ENCODE measurements at regions not wholly inside any gene's neighbourhood (a gene's known extent, or its start where the extent isn't known, plus 50 kb on each side); places are given as distances from the start of the nearest gene placed in this dataset.
"Not testable (repeated sequence)": the region's sequence is repeated elsewhere in the genome, so short reads cannot be mapped to it uniquely, and the experiment has no call there.

DNA sequence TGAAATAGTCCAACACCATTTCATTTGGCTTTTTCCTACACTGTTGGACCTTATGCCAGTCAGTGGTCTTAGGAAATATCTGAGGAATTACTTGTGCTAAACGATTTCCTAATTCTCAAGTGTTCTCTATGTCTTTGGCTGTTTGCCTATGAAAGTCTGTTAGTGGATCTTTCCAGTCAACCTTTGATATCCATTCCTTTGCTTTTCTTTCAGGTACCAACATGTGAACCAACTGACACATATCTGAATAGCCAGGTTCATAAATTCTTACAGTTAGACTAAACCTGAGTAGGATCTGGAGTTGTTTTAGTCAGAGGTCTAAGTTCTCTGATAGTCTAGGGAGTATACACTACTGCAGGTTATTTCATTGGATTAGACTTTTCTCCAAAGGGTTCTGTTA lies 343.5 kb upstream of the LRRC3B start:
- no peak for DNase-seq (ENCODE audit: low read depth)

DNA sequence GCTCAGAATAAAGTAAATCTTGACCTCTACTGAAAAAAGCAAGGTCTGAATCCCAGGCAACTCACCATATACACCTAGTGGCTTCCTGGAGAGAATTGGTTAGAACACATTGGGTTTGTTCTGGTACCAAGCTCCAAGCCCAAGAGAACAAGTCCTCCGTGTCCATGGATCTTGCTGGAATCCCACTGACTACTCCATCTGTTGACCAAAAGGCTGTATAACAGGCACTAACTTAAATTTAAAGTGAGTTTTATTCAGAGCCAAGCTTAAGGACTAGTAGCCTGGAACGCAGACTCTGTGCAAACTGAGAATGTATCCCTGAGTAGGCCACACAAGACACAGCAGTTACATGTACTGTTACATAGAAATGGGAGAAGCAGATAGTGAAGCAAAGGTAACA lies 342.1 kb upstream of the LRRC3B start:
- DNase-seq (ENCODE audit: low read depth): no peak

DNA sequence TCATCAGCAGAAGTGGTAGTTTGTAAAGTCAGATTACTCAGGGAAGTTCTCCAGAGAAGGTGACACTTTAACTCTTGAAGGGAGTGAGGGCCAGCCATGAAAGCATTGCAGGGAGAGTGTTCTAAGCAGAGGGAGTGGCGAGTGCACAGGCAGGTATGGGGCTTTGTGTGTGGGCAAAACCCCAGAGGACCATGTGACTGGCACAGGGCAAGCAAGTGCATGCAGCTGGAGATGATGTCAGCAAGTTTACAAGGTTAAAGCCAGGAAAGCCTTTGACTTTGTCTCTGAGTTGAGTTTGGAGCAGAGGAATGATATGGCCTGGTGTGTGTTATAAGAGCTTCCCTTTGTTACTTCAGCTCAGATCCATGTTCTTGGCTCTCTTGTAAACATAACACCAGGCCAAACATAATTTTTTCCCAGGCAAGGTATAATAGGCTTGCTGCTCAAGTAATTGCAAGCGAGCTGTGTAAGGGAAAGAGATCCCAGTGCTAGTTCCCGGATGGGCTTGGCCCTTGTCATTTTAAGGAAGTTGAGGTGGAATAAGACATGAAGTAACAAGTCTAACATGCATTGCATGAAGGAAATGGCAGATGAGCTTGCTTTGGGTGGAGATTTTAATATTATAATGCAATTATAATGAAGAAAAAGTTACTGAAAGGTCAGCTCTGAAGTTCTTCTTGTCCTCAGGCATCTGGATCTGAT lies 341.1 kb upstream of the LRRC3B start:
- no peak for DNase-seq (ENCODE audit: low read depth)

DNA sequence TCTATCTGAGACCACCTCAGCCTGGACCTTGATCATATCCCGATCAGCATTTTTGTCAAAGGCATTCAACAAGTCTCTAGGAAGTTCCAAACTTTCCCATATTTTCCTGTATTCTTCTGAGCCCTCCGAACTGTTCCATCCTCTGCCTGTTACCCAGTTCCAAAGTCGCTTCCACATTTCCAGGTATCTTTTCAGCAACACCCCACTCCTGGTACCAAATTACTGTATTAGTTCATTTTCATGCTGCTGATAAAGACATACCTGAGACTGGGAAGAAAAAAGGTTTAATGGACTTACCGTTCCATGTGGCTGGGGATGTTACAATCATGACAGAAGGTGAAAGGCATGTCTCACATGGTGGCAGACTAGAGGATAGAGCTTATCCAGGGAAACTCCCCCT lies 338.1 kb upstream of the LRRC3B start:
- not testable (repeated sequence) for DNase-seq (ENCODE audit: low read depth)

DNA sequence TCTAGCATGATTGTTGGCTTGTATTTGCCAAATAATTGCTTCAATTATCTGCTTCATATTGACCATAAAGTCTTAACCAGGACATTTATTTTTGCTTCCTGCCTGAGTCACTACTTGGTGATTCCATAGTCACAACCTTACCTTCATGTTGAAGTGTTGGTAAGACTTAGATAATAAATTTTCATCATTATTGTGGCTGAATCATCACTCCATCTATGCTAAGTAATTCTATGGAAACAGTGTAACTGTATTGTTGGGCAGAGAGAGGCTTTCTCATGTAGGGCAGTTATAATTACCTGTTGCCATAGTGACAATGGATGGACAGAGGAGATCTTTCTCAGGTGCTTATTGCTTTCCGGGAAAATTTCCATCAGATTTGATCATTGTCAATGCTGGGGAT lies 330.7 kb upstream of the LRRC3B start:
- no peak for DNase-seq (ENCODE audit: low read depth)

DNA sequence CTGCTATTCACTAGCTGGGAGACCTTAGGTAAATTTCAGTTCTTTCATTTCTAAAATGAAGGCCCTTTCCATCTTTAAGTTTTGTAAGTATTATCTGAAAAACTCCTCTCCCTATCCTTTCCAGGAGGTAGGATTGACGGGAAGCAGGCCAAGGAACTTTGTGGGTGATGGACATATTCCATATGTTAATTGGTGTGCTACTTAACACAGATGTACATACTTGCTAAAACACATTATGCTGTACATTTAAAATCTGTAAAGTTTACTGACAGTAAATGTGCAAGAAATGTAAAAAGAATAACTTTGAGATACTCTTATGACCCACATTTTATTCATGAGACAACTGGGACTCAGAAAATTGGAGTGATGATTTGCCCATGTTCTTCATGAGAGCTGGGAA lies 329.8 kb upstream of the LRRC3B start:
- no peak for DNase-seq (ENCODE audit: low read depth)

DNA sequence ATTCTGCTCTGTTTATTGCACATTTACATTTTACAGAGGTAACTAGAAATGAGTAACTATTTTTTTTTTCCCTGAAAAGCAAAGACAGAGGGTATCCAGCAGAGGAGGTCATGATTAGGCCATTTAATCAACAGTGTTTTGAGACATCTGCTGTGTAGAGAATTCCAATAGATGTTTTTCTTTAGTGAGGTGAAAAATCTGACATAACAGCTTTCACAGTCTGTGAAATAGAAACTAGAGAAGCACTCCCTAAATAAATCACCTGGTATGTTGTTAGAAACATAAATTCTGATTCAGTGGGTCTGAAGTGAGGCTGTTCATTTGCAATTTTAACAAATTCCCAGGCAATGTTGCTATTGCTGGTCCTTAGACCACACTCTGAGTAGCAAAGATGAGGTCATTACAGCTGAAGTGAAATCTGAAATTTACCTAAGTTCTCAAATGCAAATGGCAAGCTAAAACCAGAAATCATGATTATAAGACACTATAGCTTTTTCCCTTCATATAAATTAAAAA lies 329.2 kb upstream of the LRRC3B start:
- DNase-seq (ENCODE audit: low read depth): no peak

DNA sequence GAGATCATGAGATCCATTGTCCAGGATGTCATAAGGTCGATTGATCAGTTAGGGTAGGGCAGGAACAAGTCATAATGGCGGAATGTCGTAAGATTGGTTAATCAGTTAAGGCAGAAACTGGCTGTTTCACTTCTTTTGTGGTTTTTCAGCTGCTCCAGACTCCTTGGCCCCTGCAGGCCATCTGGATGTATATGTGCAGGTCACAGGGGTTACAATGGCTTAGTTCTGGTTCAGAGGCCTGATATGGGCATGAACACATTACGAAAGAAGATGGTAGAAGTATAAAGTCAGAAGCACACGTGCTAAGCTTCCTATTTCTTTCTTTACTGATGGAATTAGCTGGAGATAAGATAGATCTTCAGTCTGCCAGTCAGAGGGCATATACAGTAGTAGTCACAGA lies 315.4 kb upstream of the LRRC3B start:
- DNase-seq (ENCODE audit: low read depth): no peak

DNA sequence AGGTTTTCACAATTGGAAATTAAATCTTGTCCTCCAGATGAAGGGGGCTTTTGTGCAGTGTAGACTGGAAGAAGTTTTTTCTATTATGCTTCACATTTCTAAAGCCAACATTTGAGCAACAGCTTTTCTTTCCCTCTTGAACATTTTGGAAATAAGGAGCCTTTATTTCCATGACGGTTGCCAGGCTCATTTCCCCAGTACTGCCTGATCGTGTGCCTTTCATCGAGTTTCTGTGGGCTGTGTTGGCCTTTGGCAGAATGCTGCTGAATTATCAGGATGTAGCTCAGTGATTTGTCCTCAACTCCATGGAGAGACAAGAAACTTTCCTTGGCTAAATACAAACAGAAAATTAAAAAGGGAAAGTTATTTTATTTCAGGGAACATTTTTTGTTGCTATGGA lies 314.8 kb upstream of the LRRC3B start:
- no peak for DNase-seq (ENCODE audit: low read depth)

DNA sequence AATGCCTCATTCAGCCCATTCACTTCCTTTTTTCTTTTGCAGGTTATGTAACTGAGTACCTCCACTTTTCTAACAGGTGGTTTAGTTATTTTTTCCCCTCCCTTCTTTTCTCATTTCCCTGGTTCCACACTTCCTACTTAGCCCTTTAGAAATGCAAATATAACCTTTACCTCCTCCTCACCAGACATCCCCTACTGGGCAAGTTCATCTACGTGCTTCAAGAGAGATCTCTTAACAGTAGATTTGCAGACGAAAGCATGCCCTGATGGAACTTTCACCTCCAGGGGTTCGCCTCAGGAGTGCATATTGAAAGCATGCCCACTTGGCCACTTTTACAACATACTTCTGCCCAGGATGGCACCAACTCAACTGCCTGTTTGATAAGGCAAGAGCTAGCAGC lies 314.1 kb upstream of the LRRC3B start:
- DNase-seq (ENCODE audit: low read depth): no peak

DNA sequence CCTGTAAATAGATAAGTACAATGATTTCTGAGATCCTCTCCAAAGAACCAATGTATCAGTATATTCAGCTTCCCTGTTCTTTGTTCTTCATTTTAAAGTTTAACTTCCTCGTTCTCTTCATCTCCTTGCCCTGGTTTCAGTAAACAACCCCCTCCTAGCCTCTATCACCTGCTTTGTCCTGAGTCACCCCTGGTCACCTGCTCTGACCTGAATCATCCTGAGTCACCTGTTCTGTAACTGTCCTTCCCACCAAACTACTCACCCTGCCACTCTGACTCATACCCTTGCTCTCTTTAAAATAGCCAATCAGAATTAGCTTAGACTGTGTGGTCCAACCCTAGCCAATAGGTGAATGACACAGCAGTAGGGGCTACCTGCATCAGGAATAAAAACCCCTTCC lies 313.0 kb upstream of the LRRC3B start:
- not testable (repeated sequence) for DNase-seq (ENCODE audit: low read depth)

DNA sequence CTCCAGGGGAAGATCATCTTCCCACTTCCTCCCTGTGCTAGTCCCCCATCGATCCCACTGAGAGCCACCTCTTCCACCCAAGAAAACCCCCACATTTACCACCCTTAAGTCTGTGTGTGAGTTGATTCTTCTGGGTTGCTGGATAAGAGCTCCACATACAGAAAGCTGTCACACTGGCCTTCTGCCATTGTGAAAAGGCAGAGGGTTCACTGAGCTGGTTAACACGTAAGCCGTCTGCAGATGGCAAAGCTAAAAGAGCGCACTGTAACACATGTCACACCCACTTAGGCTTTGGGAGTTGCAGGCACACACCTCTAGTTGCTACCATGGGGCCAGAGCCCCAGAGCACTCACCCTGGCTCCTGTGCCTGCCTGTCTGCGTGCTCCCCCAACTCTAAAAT lies 309.8 kb upstream of the LRRC3B start:
- DNase-seq (ENCODE audit: low read depth): no peak

DNA sequence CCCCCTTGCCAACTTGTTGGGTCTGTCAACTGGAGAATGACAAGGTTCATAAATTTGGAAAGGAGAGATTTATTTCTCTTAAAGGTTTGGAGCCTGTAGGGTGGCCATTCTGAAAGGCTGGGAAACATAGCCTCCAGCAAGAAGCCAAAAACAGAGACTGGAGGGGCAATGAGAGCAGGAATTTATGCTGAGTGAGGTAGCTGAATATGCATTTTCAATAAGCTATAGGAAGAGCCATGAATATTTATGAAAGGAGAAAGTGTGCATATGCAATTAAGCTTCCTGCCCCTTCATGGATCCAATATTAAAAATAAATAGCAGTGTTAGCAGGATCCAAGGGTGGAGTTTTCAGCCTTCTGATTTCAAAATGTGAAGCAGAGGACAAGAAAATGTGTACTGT lies 306.1 kb upstream of the LRRC3B start:
- DNase-seq (ENCODE audit: low read depth): no peak

DNA sequence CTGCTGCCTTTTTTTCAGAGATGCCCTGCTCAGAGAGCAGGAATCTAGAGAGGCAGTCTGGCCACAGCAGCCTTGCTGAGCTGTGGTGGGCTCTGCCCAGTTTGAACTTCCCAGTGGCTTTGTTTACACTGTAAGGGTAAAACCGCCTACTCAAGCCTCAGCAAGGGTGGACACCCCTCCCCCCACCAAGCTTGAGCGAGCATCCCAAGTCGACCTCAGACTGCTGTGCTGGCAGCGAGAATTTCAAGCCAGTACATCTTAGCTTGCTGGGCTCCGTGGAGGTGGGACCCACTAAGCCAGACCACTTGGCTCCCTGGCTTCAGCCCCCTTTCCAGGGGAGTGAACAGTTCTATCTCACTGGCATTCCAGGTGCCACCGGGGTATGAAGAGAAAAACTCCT lies 298.8 kb upstream of the LRRC3B start:
- DNase-seq (ENCODE audit: low read depth): not testable (repeated sequence)

DNA sequence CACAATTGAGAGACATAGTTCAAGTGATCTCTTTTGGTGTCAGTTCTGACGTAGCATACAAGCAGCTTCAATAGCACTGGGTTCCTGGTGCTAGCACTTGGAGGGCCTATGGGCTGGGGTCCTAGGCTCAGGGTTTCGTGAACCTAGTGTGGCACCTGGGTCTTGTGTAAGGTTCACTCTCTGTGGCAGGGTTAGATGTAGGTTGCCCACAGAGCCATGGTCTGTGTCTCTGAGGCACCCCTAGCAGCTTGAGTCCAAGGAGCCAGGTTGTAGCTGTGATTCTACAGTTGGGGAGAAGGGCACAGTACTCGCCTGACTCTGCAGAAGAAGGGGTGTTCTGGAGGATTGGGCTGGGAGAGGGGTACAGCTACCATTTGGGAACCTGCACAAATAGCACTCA lies 282.6 kb upstream of the LRRC3B start:
- DNase-seq (ENCODE audit: low read depth): no peak

DNA sequence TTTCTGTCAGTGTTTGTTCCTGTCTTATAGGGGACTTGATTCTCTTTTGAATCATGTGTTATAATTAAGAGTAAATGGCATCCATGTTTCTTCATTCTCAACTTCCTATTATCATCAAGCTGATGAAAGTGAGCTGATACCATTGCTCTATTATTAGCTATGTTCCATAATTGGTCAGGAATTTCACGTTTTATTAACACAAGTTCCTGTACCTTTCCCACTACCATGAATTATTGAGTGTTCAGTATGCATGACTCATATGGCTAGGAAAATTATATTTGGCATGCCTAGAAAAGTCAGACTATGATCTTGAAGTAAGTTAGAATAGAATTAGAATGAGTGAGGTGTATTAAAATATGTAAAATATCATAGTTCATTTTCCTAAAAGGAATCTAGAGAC lies 278.9 kb upstream of the LRRC3B start:
- DNase-seq (ENCODE audit: low read depth): no peak

DNA sequence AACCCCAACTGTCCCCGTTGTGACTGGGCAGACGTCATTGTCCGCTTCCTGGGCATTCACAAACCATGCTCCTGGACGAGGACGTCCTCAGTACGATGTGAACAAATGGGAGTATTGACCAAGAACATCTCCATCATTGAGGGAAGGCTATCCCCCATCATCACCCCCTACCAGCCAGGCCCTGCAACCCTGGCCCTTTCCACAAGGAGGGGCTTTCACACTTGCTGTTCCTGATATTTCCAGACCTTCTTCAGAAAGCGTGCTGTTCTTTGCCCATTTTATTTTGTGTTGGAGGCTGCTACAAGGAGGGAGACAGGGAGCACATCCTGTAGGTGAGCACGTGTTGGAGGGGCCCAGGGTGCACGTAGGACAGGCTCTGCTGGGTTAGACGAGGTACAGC lies 277.0 kb upstream of the LRRC3B start:
- no peak for DNase-seq (ENCODE audit: low read depth)

DNA sequence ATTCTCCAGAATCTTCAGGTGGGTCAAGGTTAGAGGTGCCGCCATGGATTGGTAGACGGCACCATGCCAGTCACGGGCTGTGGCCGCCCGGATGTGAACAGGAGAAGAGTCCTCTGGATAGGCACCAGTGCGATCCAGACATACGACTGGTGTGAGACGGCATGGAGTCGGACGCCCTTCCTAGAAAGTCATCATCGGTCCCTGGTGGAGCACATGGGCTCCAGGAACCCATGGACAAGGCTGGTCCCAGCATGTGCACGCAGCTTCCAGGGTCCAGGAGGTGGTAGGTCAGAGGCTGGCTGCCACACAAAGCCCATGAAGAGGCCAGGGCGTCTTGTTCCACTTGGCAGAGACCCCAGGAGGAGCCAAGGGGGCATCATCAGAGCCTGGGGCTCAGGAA lies 276.1 kb upstream of the LRRC3B start:
- no peak for DNase-seq (ENCODE audit: low read depth)

DNA sequence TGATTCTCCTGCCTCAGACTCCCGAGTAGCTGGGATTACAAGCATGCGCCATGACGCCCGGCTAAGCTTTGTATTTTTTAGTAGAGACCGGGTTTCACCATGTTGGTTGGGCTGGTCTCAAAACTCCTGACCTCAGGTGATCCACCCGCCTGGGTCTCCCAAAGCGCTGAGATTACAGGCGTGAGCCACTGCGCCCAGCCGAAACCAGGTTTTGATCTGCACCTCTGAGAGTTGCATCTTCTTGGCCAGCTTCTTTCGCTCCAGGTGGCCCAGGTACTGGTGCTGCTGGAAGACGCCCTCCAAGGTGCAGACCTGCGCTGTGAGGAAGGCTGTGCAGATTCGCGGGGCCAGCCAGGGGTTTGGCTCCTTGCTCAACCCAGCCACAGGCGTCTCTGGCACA lies 275.4 kb upstream of the LRRC3B start:
- DNase-seq (ENCODE audit: low read depth): no peak

DNA sequence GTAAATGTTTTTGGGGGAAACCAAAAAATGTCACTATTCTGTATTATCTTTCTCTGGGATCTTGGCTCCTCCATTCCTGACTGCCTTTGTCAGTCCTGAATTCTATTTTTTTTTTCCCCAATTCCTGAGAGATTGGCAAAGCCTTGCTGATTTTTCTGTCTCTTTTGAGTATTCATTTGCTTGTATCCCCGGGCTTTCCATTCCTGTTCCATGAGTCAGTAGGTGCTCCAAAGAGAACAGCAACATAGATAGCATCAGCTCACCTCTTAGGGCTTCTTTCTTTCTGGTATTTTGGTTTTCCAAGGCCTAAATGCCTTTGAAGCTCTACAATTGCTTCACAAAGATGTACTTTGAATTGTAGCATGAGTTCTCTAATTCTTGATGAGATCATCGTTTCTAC lies 271.7 kb upstream of the LRRC3B start:
- no peak for DNase-seq (ENCODE audit: low read depth)

DNA sequence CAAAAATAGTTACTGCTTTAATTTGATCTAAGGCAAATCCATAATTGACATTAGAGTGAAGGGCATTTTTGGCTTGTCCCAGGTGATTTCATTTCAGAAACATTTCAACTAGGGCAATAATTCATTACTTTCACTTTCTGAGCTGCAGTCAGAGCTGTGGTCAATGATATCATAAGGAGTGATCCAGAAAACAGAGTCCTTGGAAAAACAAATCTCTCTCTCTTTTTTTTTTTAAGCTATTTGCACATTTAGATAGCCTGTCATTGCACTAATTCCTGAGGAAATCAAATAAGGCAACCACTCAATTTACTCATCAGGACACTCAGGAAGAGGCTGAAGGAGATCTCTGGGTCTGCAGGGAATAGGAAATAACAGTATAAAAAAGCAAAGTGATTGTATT lies 269.5 kb upstream of the LRRC3B start:
- DNase-seq (ENCODE audit: low read depth): no peak

DNA sequence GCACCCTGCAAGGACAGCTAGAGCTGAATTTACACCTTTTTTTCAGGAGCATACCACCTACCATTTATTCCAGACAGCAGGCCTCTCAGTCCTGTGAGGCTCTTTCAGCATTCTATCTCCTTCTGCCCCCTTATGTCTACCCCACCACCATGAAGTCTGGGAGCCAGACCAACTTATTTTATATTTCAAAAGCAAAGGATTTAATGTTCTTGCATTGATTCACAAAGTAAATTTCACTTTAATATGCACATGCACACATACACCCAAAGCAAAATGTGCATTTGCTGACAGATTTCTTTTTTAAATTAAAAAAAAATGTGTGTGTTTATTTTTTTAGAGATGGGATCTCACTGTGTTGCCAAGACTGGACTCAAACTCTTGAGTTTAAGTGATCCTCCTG lies 264.2 kb upstream of the LRRC3B start:
- DNase-seq (ENCODE audit: low read depth): no peak

DNA sequence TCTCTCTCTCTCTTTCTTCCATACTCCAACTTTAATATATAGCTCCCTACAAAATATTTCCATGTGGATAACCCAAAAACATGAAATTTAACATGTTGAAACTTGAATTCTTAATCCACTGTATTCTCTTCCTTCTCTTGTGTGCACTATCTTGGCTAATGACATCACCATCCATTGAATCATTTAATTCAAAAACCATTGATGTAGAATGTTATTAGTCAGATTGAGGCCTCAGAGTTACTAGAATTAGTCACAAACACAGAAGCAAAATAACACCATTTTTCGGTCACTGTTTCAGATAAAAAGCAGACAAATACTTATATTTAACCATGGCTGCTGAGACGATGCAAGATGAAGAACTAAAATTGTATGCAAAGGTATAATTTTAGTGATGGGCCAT lies 256.9 kb upstream of the LRRC3B start:
- DNase-seq (ENCODE audit: low read depth): no peak

DNA sequence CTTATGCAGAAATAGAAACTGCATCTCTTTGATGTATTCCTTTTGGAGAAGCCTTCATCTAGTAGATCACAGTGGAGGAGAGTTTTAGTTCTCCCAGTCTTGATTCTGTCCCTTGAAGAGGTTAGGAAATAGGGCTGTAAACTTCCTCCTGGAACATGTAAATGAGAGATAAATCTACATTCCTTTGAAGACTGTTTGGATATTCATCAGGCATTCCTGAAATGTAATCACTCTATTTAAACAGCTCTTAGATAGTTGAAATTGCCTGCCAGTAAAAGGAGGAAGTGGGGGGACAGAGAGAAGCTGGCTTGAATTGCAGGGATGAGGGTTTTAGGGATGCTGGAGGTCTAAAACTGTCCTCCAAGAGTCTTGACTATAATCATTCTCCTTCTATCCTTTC lies 254.3 kb upstream of the LRRC3B start:
- DNase-seq (ENCODE audit: low read depth): no peak

DNA sequence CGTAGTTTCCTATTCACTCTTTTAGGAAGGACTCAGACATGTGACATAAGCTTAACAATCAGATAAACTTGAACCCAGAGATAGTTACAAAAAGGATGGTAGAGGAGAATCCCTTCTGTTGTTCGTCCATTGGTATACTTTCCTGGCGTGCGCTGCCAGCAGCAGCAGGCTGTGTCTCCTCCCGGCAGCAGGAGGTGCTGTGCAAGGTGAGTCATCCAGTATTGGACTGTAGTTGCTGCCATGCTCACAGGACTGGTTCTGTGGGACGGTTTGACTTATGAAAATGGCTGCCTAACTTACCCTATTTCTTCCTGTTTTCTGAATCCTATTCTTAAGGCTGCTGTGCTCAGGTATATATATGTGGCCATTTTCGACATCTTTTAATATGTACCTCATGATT lies 253.4 kb upstream of the LRRC3B start:
- no peak for DNase-seq (ENCODE audit: low read depth)
